Activated CD8-positive, alpha-beta memory T cell treated with anti-CD3 and anti-CD28 coated beads, Interleukin-2, amount 10 ng/mL, durations not matched to agents 7 days and 5 days (primary cell): ENCODE measurements at regions not wholly inside any gene's neighbourhood (a gene's known extent, or its start where the extent isn't known, plus 50 kb on each side); places are given as distances from the start of the nearest gene placed in this dataset.

Source experiments
- ATAC-seq: fragments of 150-1000 bp; cut with Tn5 transposase; one replicate; pipeline ENCODE4 v1.10.0; 2021; ENCODE audit warnings: moderate library complexity
- CTCF ChIA-PET: fragments of 350-600 bp; sonication (Branson Sonifier 250); formaldehyde crosslinking; loops from one replicate; lab custom pipeline; 2021; ENCODE audit warnings: antibody characterized with exemption; lab: Charles Lee
- DNase-seq: peaks from one replicate; pipeline ENCODE4 v3.0.0-alpha.2; 2020
- H3K27ac Mint-ChIP-seq: one replicate; pipeline ENCODE4 v1.8.0; 2021; ENCODE audit warnings: mild to moderate bottlenecking, mixed read lengths
- H3K27me3 Mint-ChIP-seq: one replicate; pipeline ENCODE4 v1.8.0; 2021; ENCODE audit warnings: mixed read lengths
- H3K36me3 Mint-ChIP-seq: one replicate; pipeline ENCODE4 v1.8.0; 2021; ENCODE audit warnings: mild to moderate bottlenecking, mixed read lengths
- H3K4me1 Mint-ChIP-seq: one replicate; pipeline ENCODE4 v1.8.0; 2021; ENCODE audit warnings: mixed read lengths
- H3K4me3 Mint-ChIP-seq: one replicate; pipeline ENCODE4 v1.8.0; 2021; ENCODE audit warnings: mild to moderate bottlenecking, moderate library complexity, mixed read lengths
- H3K9me3 Mint-ChIP-seq: one replicate; pipeline ENCODE4 v1.8.0; 2022; ENCODE audit warnings: low read depth, mixed read lengths

DNA sequence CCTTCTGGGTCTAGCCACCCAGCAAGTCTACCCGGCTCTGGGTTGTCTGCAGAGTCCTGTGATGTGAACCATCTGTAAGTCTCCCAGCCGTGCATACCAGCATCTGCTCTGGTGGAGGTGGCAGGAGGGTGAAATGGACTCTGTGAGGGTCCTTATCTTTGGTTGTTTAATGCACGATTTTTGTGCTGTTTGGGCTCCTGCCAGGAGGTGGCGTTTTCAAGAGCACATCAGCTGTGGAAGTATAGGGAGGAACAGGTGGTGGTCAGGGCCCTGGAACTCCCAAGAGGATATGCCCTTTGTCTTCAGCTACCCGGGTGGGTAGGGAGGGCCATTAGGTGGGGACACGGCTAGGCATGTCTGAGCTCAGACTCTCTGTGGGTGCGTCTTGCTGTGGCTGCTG, 66.5 kb upstream of the ZFP42 start:
- Mint-ChIP-seq H3K9me3 (peaks cover 14% of the 10 kb centered on the region), H3K4me3 (no peak overlapping the region), H3K36me3 (no peaks in the 10 kb centered on the region), H3K27me3 (no peaks in the 10 kb centered on the region), H3K4me1 (no peaks in the 10 kb centered on the region), H3K27ac (no peak overlapping the region)
- CTCF ChIA-PET, result no interaction called here
- ATAC-seq (no peak), DNase-seq (no peak)

DNA sequence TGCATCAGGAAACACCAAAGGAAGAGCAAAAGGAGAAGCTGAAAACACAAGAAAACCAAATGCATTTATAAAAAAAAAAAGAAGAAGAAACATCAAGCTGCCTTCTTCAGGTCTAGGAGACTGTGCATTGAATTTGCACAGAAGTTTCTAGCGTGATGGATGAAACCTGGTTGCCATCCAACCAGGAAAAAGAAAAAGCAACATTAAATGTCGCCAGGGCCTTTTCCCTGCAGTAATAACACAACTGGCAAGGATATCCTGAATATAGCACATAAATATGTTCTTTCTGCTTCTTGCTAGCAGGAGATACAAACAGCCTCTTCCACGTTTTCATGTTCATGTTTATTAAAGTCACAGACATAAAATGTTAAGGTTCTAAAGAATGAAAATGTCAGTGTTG, 60.8 kb upstream of the ZFP42 start:
- H3K27me3 Mint-ChIP-seq, result no peaks in the 10 kb centered on the region
- H3K4me1 Mint-ChIP-seq, result no peaks in the 10 kb centered on the region
- H3K4me3 Mint-ChIP-seq, result no peak overlapping the region
- H3K9me3 Mint-ChIP-seq, result peaks cover 8% of the 10 kb centered on the region
- H3K27ac Mint-ChIP-seq, result no peak overlapping the region
- no peaks in the 10 kb centered on the region for H3K36me3 Mint-ChIP-seq
- CTCF ChIA-PET, result no interaction called here
- ATAC-seq (no peak), DNase-seq (no peak)

DNA sequence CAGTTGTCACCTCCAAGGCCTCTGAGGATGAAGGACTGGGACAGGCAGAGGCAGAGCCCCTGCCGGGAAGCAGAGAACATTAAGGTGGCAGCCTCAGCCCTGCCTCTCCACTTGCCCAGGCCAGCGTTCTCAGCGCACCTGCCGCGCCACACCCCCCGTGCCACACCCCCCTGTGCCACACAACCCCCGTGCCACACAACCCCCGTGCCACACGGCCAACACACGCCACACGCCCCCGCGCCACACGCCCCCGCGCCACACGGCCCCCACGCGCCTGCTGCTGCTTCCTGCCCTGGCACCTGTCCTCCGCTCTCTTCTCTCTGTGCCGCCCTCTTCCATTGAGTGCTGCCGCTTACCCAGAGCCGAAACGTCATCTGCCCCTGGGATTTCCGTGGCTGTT, 58.0 kb upstream of the ZFP42 start:
- Mint-ChIP-seq H3K27me3 (no peaks in the 10 kb centered on the region), H3K27ac (no peak overlapping the region), H3K9me3 (peaks cover 11% of the 10 kb centered on the region), H3K4me3 (no peak overlapping the region), H3K4me1 (no peaks in the 10 kb centered on the region), H3K36me3 (no peaks in the 10 kb centered on the region)
- no peak for ATAC-seq
- CTCF ChIA-PET, result no interaction called here
- no peak for DNase-seq

DNA sequence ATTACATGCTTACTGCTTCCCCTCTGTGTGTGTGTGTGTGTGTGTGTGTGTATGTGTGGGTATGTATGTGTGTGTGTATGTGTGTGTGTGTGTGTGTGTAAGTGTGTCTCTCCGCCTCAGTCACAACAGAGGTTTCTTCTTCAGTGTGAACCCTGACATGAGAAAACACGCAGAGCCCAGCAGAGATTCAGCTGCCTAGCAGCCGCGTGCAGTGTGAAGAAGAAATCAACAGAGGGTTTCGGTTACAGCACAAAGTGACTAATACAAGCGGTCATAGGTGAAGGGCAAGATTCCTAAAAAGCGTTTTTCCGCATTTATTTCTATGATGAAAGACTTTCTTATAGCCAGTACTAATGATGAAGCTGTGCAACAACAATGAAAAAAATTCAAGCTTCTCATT, 55.3 kb upstream of the ZFP42 start:
- H3K9me3 Mint-ChIP-seq, result peaks cover 12% of the 10 kb centered on the region
- H3K27me3 Mint-ChIP-seq, result no peaks in the 10 kb centered on the region
- no peaks in the 10 kb centered on the region for H3K4me1 Mint-ChIP-seq

DNA sequence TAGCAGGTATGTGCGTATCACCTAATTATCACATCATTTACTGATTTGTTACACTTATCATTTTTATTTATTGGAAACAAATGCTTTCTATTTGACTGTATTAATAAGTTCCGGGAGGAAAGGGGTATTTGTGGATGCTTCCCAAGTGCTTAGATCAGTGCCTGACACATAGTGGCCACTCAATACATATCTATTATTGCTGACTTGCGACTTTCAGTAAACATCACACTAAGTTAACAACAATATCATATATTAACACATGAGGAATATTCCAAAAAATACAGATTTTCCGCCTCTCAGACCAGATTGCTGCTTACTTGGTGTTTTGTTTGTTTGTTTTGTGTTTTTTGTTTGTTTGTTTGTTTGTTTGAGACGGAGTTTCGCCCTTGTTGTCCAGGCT, 52.6 kb upstream of the ZFP42 start:
- Mint-ChIP-seq H3K36me3 (no peaks in the 10 kb centered on the region), H3K4me1 (no peaks in the 10 kb centered on the region), H3K27me3 (no peaks in the 10 kb centered on the region), H3K4me3 (no peak overlapping the region), H3K27ac (no peak overlapping the region), H3K9me3 (peaks cover 17% of the 10 kb centered on the region)
- DNase-seq (no peak), ATAC-seq (no peak)
- CTCF ChIA-PET, result no interaction called here

More for the DNA sequence above, 55.3 kb upstream of the ZFP42 start:
- no peak for ATAC-seq
- CTCF ChIA-PET, result no interaction called here
- no peaks in the 10 kb centered on the region for H3K36me3 Mint-ChIP-seq
- DNase-seq, result no peak
- H3K4me3 Mint-ChIP-seq, result no peak overlapping the region
- no peak overlapping the region for H3K27ac Mint-ChIP-seq

DNA sequence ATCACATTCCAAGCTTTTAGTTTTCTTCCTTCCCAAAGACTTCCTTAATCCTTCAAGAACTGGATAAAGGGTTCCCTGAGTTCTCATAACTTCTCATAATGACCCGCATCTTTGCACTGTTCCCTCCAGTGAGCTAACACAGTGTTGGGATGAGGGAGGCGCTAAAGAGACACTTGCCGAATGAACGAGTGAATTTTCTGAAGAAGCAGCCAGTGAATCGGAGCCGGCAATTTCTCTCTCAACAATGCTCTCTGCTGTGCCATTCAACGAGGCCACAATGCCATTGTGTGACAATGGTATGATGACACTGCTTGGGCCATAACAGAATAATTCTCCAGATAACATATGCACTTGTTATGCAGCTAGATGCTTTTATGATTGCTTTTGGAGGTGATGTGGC, 51.4 kb upstream of the ZFP42 start:
- no peaks in the 10 kb centered on the region for H3K4me1 Mint-ChIP-seq

More for the DNA sequence above, 51.4 kb upstream of the ZFP42 start:
- Mint-ChIP-seq H3K9me3 (peaks cover 17% of the 10 kb centered on the region), H3K27ac (no peak overlapping the region), H3K27me3 (no peaks in the 10 kb centered on the region), H3K4me3 (no peak overlapping the region), H3K36me3 (no peaks in the 10 kb centered on the region)
- CTCF ChIA-PET, result no interaction called here
- DNase-seq (no peak), ATAC-seq (no peak)
